GM12892 (cell line): ENCODE measurements at regions not wholly inside any gene's neighbourhood (a gene's known extent, or its start where the extent isn't known, plus 50 kb on each side); places are given as distances from the start of the nearest gene placed in this dataset.

Experiments used
- POLR2AphosphoS5 ChIP-seq: IDR thresholded peaks from 2 replicates; pipeline ENCODE4 v1.6.1; 2011; ENCODE audit warnings: low read depth, low read length, control low read depth
- TAF1 ChIP-seq: IDR thresholded peaks from 2 replicates; pipeline ENCODE4 v1.6.1; 2011; ENCODE audit warnings: low read depth, mild to moderate bottlenecking, control low read depth, low read length, borderline replicate concordance

GRCh38 chr2:48200620-48201293 is 113.7 kb upstream of the FOXN2 start:
- TF ChIP-seq POLR2AphosphoS5 (no peak), TAF1 (no peak)
